Caco-2 (cell line): ENCODE measurements at regions not wholly inside any gene's neighbourhood (a gene's known extent, or its start where the extent isn't known, plus 50 kb on each side); places are given as distances from the start of the nearest gene placed in this dataset.

ENCODE experiments used
- BruUV-seq: library from RNA; stranded (reverse); fragments of 400-500 nt; replicated peaks from 2 replicates; lab custom pipeline; 2021; lab: Mats Ljungman, UMichigan
- CTCF ChIA-PET: fragments of 300-600 bp; sonication (Branson Sonifier 250); formaldehyde crosslinking; loops from one replicate; lab custom pipeline; 2022; ENCODE audit warnings: antibody characterized with exemption; lab: Charles Lee
- POLR2A ChIA-PET: fragments of 300-600 bp; sonication (Branson Sonifier 250); formaldehyde crosslinking; loops from one replicate; lab custom pipeline; 2022; ENCODE audit warnings: antibody characterized with exemption; lab: Charles Lee
- DNase-seq, 2 experiments: peaks; one replicate each; pipeline versions ENCODE4 v3.0.0 to v3.0.0-alpha.2; 2020 to 2022
- H3K27me3 ChIP-seq: replicated peaks from 2 replicates; pipeline ENCODE4 v1.6.0; 2011; ENCODE audit warnings: low read length; ENCODE audit not compliant: control insufficient read depth, insufficient read depth
- H3K36me3 ChIP-seq: 2 replicates; pipeline ENCODE4 v1.5.1; 2011; ENCODE audit warnings: low read length; ENCODE audit not compliant: control insufficient read depth, insufficient read depth
- H3K4me1 ChIP-seq: fragments of 250-450 bp; sonication (Bioruptor Pico); 2 replicates; pipeline ENCODE4 v1.5.1; 2020; ENCODE audit warnings: mild to moderate bottlenecking
- H3K4me3 ChIP-seq: 2 replicates; pipeline ENCODE4 v1.5.1; 2011; ENCODE audit warnings: low read depth, mild to moderate bottlenecking, control low read depth, low read length
- H3K9me3 ChIP-seq: fragments of 250-450 bp; sonication (Bioruptor Pico); 2 replicates; pipeline ENCODE4 v1.5.1; 2020; ENCODE audit warnings: mild to moderate bottlenecking, moderate library complexity
- H3K27ac Mint-ChIP-seq: one replicate; pipeline ENCODE4 v1.8.0; 2022; ENCODE audit warnings: mixed read lengths; ENCODE audit not compliant: unreplicated experiment
- H3K27me3 Mint-ChIP-seq: one replicate; pipeline ENCODE4 v1.8.0; 2022; ENCODE audit warnings: mixed read lengths; ENCODE audit not compliant: insufficient read depth, unreplicated experiment
- H3K36me3 Mint-ChIP-seq: one replicate; pipeline ENCODE4 v1.8.0; 2022; ENCODE audit warnings: mild to moderate bottlenecking, mixed read lengths; ENCODE audit not compliant: insufficient read depth, unreplicated experiment
- H3K4me1 Mint-ChIP-seq: one replicate; pipeline ENCODE4 v1.8.0; 2022; ENCODE audit warnings: low read depth, mixed read lengths; ENCODE audit not compliant: unreplicated experiment
- H3K4me3 Mint-ChIP-seq: one replicate; pipeline ENCODE4 v1.8.0; 2022; ENCODE audit warnings: mild to moderate bottlenecking, moderate library complexity, mixed read lengths; ENCODE audit not compliant: unreplicated experiment
- H3K9me3 Mint-ChIP-seq: one replicate; pipeline ENCODE4 v1.8.0; 2022; ENCODE audit warnings: mixed read lengths; ENCODE audit not compliant: unreplicated experiment
- CTCF ChIP-seq, 2 experiments: fragments of 200-600 bp in 1 of 2; IDR thresholded peaks; 1 replicate in 1 of 2; 2 replicates in 1 of 2; pipeline versions ENCODE4 v1.5.1 to v1.8.0; 2011 to 2022; ENCODE audit warnings: antibody characterized with exemption in 1 of 2, control low read depth in 1 of 2, inconsistent platforms in 1 of 2, low read depth in 1 of 2, low read length in 1 of 2, mild to moderate bottlenecking in 1 of 2, moderate library complexity in 1 of 2; ENCODE audit not compliant: insufficient read depth in 1 of 2, severe bottlenecking in 1 of 2, unreplicated experiment in 1 of 2
- intact Hi-C: fragments of 100-400 bp; cut with micrococcal nuclease; formaldehyde crosslinking; loops from one replicate; pipeline ENCODE4 v1.10.0; 2022; ENCODE audit not compliant: unreplicated experiment

DNA sequence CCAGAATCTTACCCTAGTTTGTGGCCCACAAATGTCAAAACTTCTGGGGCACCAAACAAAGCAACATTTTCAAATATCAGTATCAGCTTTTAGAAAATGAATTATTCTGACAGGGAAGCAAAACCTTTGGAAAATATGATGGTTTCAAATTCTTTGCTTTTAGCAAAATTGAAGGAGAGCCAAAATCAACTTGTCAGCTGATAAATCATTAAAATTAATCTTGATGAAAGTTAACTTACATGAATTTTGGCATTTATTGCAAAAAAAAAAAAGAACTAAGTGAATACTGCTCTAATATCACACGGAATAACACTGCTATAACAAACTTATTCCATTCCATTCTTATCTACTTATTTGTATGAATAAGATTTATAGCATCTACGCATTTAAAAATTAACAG lies 158.1 kb upstream of the TARS1 start:
- DNase-seq, result no peak
- Histone ChIP-seq H3K4me1 (no peaks in the 10 kb centered on the region), H3K36me3 (no peaks in the 10 kb centered on the region), H3K9me3 (no peaks in the 10 kb centered on the region), H3K4me3 (no peak overlapping the region), H3K27me3 (no peaks in the 10 kb centered on the region)
- Mint-ChIP-seq H3K27me3 (peaks cover 9% of the 10 kb centered on the region), H3K27ac (no peak overlapping the region), H3K4me3 (no peak overlapping the region), H3K4me1 (no peaks in the 10 kb centered on the region), H3K36me3 (no peaks in the 10 kb centered on the region), H3K9me3 (no peaks in the 10 kb centered on the region)
- no TSS peak for BruUV-seq
- TF ChIP-seq CTCF (IDR thresholded peaks at IDR 0.05; ENCODE audit: insufficient read depth in 1 of 2, low read depth in 1 of 2, low read length in 1 of 2, severe bottlenecking in 1 of 2, unreplicated experiment in 1 of 2), result no peak
- CTCF ChIA-PET, result interaction anchor here (0.7 kb wide), 1 partner anchor 17 kb away, joined by 3 read pairs; no protein-coding TSS in a partner anchor
- POLR2A ChIA-PET, result no interaction called here
- intact Hi-C loops, result no loop called here

GRCh38 chr5:33283243-33283642 lies 157.5 kb upstream of the TARS1 start:
- no peaks in the 10 kb centered on the region for H3K9me3 Mint-ChIP-seq
- ChIA-PET POLR2A (no interaction called here), CTCF (no interaction called here)
- intact Hi-C loops, result no loop called here
- Histone ChIP-seq H3K4me1 (no peaks in the 10 kb centered on the region), H3K36me3 (no peaks in the 10 kb centered on the region), H3K4me3 (no peak overlapping the region), H3K9me3 (no peaks in the 10 kb centered on the region), H3K27me3 (no peaks in the 10 kb centered on the region)
- BruUV-seq, result no TSS peak
- DNase-seq, result no peak
- H3K27me3 Mint-ChIP-seq, result peaks cover 9% of the 10 kb centered on the region
- H3K4me3 Mint-ChIP-seq, result no peak overlapping the region
- TF ChIP-seq CTCF (IDR thresholded peaks at IDR 0.05; ENCODE audit: insufficient read depth in 1 of 2, low read depth in 1 of 2, low read length in 1 of 2, severe bottlenecking in 1 of 2, unreplicated experiment in 1 of 2), result no peak
- H3K4me1 Mint-ChIP-seq, result no peaks in the 10 kb centered on the region
- no peak overlapping the region for H3K27ac Mint-ChIP-seq
- no peaks in the 10 kb centered on the region for H3K36me3 Mint-ChIP-seq

DNA sequence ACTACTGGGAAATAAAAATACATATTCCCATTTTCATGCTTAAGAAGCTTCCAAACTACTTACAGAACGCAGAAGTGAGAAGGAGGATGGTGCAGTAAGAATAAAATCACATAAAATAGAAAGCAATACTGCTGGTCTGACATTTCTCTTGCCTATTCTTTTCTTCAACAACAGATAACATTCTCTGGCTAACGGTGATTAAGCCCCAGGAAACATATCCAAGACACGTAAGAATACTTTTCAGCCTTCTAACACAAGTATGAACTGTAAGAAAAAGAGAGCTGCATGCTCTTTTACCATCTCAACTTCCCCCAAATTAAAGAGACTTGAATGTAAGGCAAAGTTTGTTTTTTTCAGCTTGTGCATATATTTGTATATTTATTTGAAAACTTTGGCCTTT lies 156.1 kb upstream of the TARS1 start:
- Mint-ChIP-seq H3K9me3 (no peaks in the 10 kb centered on the region), H3K27me3 (peaks cover 9% of the 10 kb centered on the region), H3K4me3 (no peak overlapping the region), H3K36me3 (no peaks in the 10 kb centered on the region), H3K4me1 (no peaks in the 10 kb centered on the region), H3K27ac (no peak overlapping the region)
- ChIA-PET POLR2A (no interaction called here), CTCF (no interaction called here)
- H3K27me3 ChIP-seq, result no peaks in the 10 kb centered on the region
- no peaks in the 10 kb centered on the region for H3K4me1 ChIP-seq
- no TSS peak for BruUV-seq
- no peak for DNase-seq
- intact Hi-C loops, result no loop called here
- H3K4me3 ChIP-seq, result no peak overlapping the region
- no peak for TF ChIP-seq CTCF (IDR thresholded peaks at IDR 0.05; ENCODE audit: insufficient read depth in 1 of 2, low read depth in 1 of 2, low read length in 1 of 2, severe bottlenecking in 1 of 2, unreplicated experiment in 1 of 2)
- H3K9me3 ChIP-seq, result no peaks in the 10 kb centered on the region
- H3K36me3 ChIP-seq, result no peaks in the 10 kb centered on the region
